T-helper 17 cell (primary cell): ENCODE measurements at regions not wholly inside any gene's neighbourhood (a gene's known extent, or its start where the extent isn't known, plus 50 kb on each side); places are given as distances from the start of the nearest gene placed in this dataset.
A peak's percentile ranks its signal among the peaks of the same experiment; 100 is the strongest.

Experiments used
- ATAC-seq: fragments of 150-1000 bp; cut with Tn5 transposase; 2 replicates; pipeline ENCODE4 v1.10.0; 2021; ENCODE audit warnings: mild to moderate bottlenecking, moderate library complexity
- DNase-seq, 3 donors: peaks; one replicate each; pipeline versions ENCODE4 v3.0.0 to v3.0.0-alpha.2; 2020 to 2021
- H3K9me3 ChIP-seq: one replicate; pipeline ENCODE4 v1.7.0; 2013; ENCODE audit warnings: low read length, mild to moderate bottlenecking; ENCODE audit not compliant: control insufficient read depth, poor library complexity, severe bottlenecking
- H3K27ac Mint-ChIP-seq: one replicate; pipeline ENCODE4 v1.8.0; 2022; ENCODE audit warnings: mild to moderate bottlenecking, moderate library complexity, mixed read lengths
- H3K27me3 Mint-ChIP-seq: one replicate; pipeline ENCODE4 v1.8.0; 2022; ENCODE audit warnings: mixed read lengths
- H3K36me3 Mint-ChIP-seq: one replicate; pipeline ENCODE4 v1.8.0; 2022; ENCODE audit warnings: low read depth, mixed read lengths
- H3K4me1 Mint-ChIP-seq: one replicate; pipeline ENCODE4 v1.8.0; 2022; ENCODE audit warnings: mild to moderate bottlenecking, mixed read lengths
- H3K4me3 Mint-ChIP-seq: one replicate; pipeline ENCODE4 v1.8.0; 2022; ENCODE audit warnings: mild to moderate bottlenecking, moderate library complexity, mixed read lengths

DNA sequence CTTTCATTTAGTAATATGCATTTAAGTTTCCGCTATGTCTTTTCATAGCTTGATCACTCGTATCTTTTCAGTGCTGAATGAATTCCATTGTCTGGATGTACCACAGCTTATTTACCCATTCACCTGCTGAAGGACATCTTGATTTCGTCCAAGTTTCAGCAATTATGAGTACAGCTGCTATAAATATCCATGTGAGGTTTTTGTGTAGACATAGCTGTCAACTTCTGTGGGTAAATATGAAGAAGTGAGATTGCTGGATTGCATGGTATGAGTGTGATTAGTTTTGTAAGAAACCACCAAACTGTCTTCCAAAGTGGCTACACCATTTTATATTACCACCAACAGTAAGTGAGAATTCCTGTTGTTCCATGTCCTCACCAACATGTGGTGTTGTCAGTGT is 79.2 kb upstream of the STMND1 start:
- no peak for ATAC-seq
- no peak overlapping the region for H3K4me3 Mint-ChIP-seq
- no peaks in the 10 kb centered on the region for H3K36me3 Mint-ChIP-seq

DNA sequence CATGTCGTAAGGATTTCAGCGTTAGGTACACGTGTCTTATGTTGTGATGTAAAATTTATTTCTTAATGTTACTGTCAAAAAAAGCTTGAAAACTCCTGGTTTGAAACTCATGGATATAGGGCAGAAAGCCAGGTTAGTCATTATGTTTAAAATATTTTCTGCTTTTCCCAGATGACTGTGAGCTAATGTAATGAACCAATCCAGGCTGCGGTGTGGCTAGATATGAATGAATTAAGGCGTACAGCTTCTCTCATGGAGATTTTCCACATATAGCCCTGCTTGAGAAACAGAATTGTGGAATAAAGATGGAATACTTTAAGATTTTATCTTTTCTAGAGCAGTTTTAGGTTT is 80.3 kb upstream of the STMND1 start:
- H3K27ac Mint-ChIP-seq = no peak overlapping the region

More for the DNA sequence above, 79.2 kb upstream of the STMND1 start:
- H3K9me3 ChIP-seq = no peaks in the 10 kb centered on the region
- Mint-ChIP-seq H3K4me1 (no peaks in the 10 kb centered on the region), H3K27me3 (no peaks in the 10 kb centered on the region), H3K27ac (no peak overlapping the region)
- DNase-seq = no peak

DNA sequence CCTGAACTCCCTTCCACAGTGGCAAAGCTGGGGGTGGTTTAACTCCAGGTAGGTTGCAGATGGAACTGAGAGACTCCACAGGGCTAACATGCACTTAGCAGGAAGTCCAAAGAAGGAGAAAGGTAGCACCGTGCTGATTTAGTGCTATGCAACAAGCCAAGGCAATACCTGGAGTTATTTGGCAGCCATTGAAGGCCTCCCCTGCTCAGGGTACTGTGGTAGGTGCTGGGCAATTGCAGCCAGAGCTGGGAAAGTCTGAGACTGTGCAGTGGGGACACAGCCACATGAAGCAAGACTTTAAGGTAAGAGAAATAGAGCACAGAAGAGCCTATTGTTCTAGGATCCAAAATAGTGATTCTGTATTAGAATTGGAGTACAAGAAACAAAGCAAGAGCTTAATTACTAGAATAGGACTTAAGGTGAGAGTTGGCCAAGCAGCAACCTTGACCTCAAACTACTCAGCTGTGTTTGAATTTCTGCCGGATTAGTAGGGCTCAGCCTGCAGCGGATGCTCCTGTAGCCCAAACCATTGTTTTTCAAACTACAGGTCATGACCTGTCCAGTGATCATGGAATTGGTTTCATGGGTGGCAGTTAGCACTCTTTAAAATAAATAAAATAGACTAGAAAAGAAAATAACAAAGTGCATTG is 80.8 kb upstream of the STMND1 start:
- H3K4me3 Mint-ChIP-seq = no peak overlapping the region
- no peaks in the 10 kb centered on the region for H3K36me3 Mint-ChIP-seq
- no peak for DNase-seq
- H3K27me3 Mint-ChIP-seq = no peaks in the 10 kb centered on the region
- no peak for ATAC-seq
- no peaks in the 10 kb centered on the region for H3K4me1 Mint-ChIP-seq
- no peaks in the 10 kb centered on the region for H3K9me3 ChIP-seq
- no peak overlapping the region for H3K27ac Mint-ChIP-seq

More for the DNA sequence above, 80.3 kb upstream of the STMND1 start:
- DNase-seq (no peak), ATAC-seq (no peak)
- Mint-ChIP-seq H3K36me3 (no peaks in the 10 kb centered on the region), H3K4me1 (no peaks in the 10 kb centered on the region), H3K4me3 (no peak overlapping the region), H3K27me3 (no peaks in the 10 kb centered on the region)
- H3K9me3 ChIP-seq = no peaks in the 10 kb centered on the region

DNA sequence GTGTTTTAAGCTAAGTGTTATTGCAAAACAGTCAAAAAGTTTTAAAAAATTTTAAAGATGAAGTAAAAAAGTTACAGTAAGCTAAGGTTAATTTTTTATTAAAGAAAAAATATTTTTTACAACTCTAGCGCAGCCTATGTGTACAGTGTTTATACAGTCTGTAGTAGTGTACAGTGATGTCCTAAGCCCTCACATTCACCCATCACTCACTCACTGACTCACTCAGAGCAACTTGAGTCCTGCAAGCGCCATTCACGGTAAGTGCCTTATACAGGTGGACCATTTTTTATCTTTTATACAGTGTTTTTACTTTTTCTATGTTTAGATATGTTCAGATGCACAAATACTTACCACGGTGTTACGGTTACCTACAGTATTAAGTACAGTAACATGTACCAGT is 83.4 kb upstream of the STMND1 start:
- no peak overlapping the region for H3K4me3 Mint-ChIP-seq
- no peaks in the 10 kb centered on the region for H3K36me3 Mint-ChIP-seq
- peaks cover 8% of the 10 kb centered on the region for H3K27me3 Mint-ChIP-seq
- H3K9me3 ChIP-seq = no peaks in the 10 kb centered on the region
- ATAC-seq (no peak), DNase-seq (no peak)
- no peak overlapping the region for H3K27ac Mint-ChIP-seq
- H3K4me1 Mint-ChIP-seq = peaks cover 7% of the 10 kb centered on the region

DNA sequence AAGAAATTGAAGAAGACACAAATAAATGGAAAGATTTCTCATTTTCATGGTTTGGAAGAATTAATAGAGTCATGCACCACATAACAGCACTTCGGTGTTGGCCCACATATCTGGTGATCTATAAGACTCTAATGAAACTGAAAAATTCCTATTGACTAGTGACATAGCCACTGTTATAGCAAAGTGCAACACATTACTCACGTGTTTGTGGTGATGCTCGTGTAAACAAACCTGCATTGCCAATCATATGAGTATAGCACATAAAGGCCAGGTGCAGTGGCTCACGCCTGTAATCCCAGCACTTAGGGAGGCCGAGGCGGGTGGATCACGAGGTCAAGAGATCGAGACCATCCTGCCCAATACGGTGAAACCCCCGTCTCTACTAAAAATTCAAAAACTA is 84.4 kb upstream of the STMND1 start:
- no peaks in the 10 kb centered on the region for H3K9me3 ChIP-seq
- H3K27ac Mint-ChIP-seq = no peak overlapping the region
- ATAC-seq (no peak), DNase-seq (no peak)
- no peak overlapping the region for H3K4me3 Mint-ChIP-seq
- H3K27me3 Mint-ChIP-seq = peaks cover 11% of the 10 kb centered on the region
- H3K4me1 Mint-ChIP-seq = peaks cover 7% of the 10 kb centered on the region
- no peaks in the 10 kb centered on the region for H3K36me3 Mint-ChIP-seq

DNA sequence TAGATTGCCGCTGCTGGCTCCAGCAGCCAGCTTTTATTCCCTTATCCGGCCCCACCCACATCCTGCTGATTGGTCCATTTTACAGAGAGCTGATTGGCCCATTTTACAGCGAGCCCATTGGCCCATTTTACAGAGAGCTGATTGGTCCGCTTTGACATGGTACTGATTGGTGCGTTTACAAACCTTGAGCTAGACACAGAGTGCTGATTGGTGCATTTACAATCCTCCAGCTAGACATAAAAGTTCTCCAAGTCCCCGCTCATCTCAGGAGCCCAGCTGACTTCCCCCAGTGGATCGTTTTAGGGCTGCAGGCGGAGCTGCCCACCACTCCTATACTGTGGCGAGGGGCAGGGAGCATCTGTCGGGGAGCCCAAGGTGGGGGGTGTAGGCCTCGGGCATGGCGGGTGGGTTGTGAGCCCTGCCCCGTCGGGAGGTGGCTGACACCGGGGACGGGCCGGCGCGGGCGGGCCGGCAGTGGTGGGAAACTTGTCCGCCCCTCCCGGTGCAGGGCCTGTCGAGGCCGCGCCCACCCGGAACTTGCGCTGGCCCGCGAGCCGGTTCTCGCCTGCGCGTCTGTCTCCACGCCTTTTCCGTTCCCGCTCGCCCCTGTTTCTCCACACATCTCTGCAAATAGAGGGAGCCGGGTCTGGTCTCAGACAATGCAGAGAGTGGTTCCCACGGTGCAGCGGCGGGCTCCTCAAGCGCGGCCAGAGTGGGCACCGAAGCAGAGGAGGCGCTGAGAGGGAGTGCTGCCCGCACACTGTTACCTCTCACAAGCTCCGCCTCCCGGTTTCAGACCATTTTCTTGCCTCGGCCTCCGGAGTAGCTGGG is 86.1 kb upstream of the STMND1 start:
- Mint-ChIP-seq H3K27ac (peak overlapping the region; percentile 8), H3K36me3 (no peaks in the 10 kb centered on the region), H3K27me3 (peaks cover 11% of the 10 kb centered on the region), H3K4me3 (peak overlapping the region; percentile 78), H3K4me1 (peaks cover 7% of the 10 kb centered on the region)
- ATAC-seq = peak; percentile 66
- peak in 1 of 3 donors; percentile 14 for DNase-seq
- H3K9me3 ChIP-seq = no peaks in the 10 kb centered on the region

DNA sequence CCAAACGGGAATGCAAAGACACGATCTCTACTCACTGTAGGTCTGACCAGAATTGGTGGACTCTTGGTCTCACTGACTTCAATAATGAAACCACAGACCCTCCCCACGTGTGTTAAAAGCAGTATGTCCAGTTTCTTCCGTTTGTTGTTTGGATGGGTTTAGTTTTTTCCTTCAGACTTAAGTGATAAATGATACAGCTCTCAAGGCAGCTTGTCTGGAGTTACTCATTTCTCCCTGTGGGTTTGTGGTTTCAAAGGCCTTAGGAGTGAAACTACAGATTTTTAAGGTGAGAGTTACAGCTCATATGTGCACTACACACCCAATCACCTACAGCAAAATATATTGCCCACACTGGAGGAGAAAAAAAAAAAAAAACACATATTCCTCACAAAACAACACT is 86.7 kb upstream of the STMND1 start:
- Mint-ChIP-seq H3K27me3 (peaks cover 11% of the 10 kb centered on the region), H3K36me3 (no peaks in the 10 kb centered on the region), H3K4me3 (peak overlapping the region; percentile 78), H3K4me1 (peaks cover 7% of the 10 kb centered on the region), H3K27ac (peak overlapping the region; percentile 8)
- no peaks in the 10 kb centered on the region for H3K9me3 ChIP-seq
- ATAC-seq (peak; percentile 78), DNase-seq (no peak)

GRCh38 chr6:17013701-17014100 is 88.1 kb upstream of the STMND1 start:
- peaks cover 11% of the 10 kb centered on the region for H3K27me3 Mint-ChIP-seq
- DNase-seq = no peak
- ATAC-seq = no peak
- no peaks in the 10 kb centered on the region for H3K36me3 Mint-ChIP-seq
- H3K4me1 Mint-ChIP-seq = peaks cover 7% of the 10 kb centered on the region
- no peak overlapping the region for H3K27ac Mint-ChIP-seq
- no peaks in the 10 kb centered on the region for H3K9me3 ChIP-seq
- no peak overlapping the region for H3K4me3 Mint-ChIP-seq

- no peaks in the 10 kb centered on the region for H3K36me3 Mint-ChIP-seq
- ATAC-seq = no peak
- no peak for DNase-seq
- H3K27ac Mint-ChIP-seq = no peak overlapping the region
- H3K9me3 ChIP-seq = peaks cover 4% of the 10 kb centered on the region
- H3K4me1 Mint-ChIP-seq = peaks cover 7% of the 10 kb centered on the region
- H3K27me3 Mint-ChIP-seq = peaks cover 11% of the 10 kb centered on the region
- H3K4me3 Mint-ChIP-seq = no peak overlapping the region
These were observed 89.2 kb upstream of the STMND1 start for GRCh38 chr6:17012421-17013225.

DNA sequence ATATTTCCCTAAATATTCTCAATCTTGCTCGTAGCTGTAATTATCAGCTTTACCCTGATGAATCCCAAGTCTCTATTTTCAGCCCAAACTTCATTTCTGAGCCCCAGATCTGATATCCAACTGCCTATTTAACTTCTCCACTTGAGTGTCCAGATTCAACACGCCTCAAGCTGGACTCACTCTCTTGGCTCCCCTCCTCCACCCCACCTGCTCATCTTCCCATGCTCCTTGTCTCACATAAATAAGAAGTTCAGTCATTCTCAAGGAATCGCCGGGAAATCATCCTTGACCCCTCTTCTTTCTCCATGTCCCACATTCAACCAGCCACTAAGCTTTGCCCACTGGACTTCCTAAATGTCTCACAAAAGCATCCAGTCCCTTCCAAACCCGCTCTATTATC is 89.9 kb upstream of the STMND1 start:
- no peaks in the 10 kb centered on the region for H3K36me3 Mint-ChIP-seq
- H3K4me1 Mint-ChIP-seq = peaks cover 7% of the 10 kb centered on the region
- no peak overlapping the region for H3K27ac Mint-ChIP-seq

GRCh38 chr6:17007749-17008148 is 94.1 kb upstream of the STMND1 start:
- no peak overlapping the region for H3K4me3 Mint-ChIP-seq
- H3K4me1 Mint-ChIP-seq = no peaks in the 10 kb centered on the region
- peaks cover 11% of the 10 kb centered on the region for H3K27me3 Mint-ChIP-seq
- H3K27ac Mint-ChIP-seq = no peak overlapping the region
- no peaks in the 10 kb centered on the region for H3K36me3 Mint-ChIP-seq
- peaks cover 4% of the 10 kb centered on the region for H3K9me3 ChIP-seq
- DNase-seq (no peak), ATAC-seq (no peak)

More for the DNA sequence above, 89.9 kb upstream of the STMND1 start:
- Mint-ChIP-seq H3K4me3 (no peak overlapping the region), H3K27me3 (peaks cover 11% of the 10 kb centered on the region)
- peaks cover 4% of the 10 kb centered on the region for H3K9me3 ChIP-seq
- no peak for ATAC-seq
- no peak for DNase-seq

GRCh38 chr6:17006543-17006942 is 95.3 kb upstream of the STMND1 start:
- ATAC-seq (no peak), DNase-seq (no peak)
- peaks cover 4% of the 10 kb centered on the region for H3K9me3 ChIP-seq
- Mint-ChIP-seq H3K4me1 (no peaks in the 10 kb centered on the region), H3K4me3 (no peak overlapping the region), H3K36me3 (no peaks in the 10 kb centered on the region), H3K27me3 (peaks cover 23% of the 10 kb centered on the region), H3K27ac (no peak overlapping the region)

GRCh38 chr6:17004269-17004668 is 97.6 kb upstream of the STMND1 start:
- ATAC-seq (no peak), DNase-seq (no peak)
- H3K36me3 Mint-ChIP-seq = no peaks in the 10 kb centered on the region
- no peak overlapping the region for H3K27ac Mint-ChIP-seq
- H3K4me1 Mint-ChIP-seq = no peaks in the 10 kb centered on the region
- H3K4me3 Mint-ChIP-seq = no peak overlapping the region
- peaks cover 34% of the 10 kb centered on the region for H3K27me3 Mint-ChIP-seq
- H3K9me3 ChIP-seq = peaks cover 4% of the 10 kb centered on the region
